Trophoblast cell (in vitro differentiated cells and primary cell): ENCODE measurements at regions not wholly inside any gene's neighbourhood (a gene's known extent, or its start where the extent isn't known, plus 50 kb on each side); places are given as distances from the start of the nearest gene placed in this dataset.
A peak's percentile ranks its signal among the peaks of the same experiment; 100 is the strongest.

Experiments used
- DNase-seq, 2 donors: peaks; one replicate each; pipeline ENCODE4 v3.0.0-alpha.2; 2016
- H2AFZ ChIP-seq: 2 replicates; pipeline ENCODE4 v1.6.1; 2013; ENCODE audit warnings: low read length, moderate library complexity, mild to moderate bottlenecking; ENCODE audit not compliant: insufficient read depth, poor library complexity
- H2AK5ac ChIP-seq: 2 replicates; pipeline ENCODE4 v1.6.1; 2013; ENCODE audit warnings: mild to moderate bottlenecking, low read length
- H2BK120ac ChIP-seq: 2 replicates; pipeline ENCODE4 v1.6.1; 2013; ENCODE audit warnings: low read length, mild to moderate bottlenecking, moderate library complexity; ENCODE audit not compliant: insufficient read depth, poor library complexity
- H2BK12ac ChIP-seq: 2 replicates; pipeline ENCODE4 v1.6.1; 2013; ENCODE audit warnings: mild to moderate bottlenecking, low read length, moderate library complexity
- H2BK5ac ChIP-seq: 2 replicates; pipeline ENCODE4 v1.6.1; 2013; ENCODE audit warnings: low read length, low read depth, moderate library complexity, mild to moderate bottlenecking; ENCODE audit not compliant: poor library complexity
- H3K14ac ChIP-seq: 2 replicates; pipeline ENCODE4 v1.6.1; 2013; ENCODE audit warnings: mild to moderate bottlenecking, low read length
- H3K18ac ChIP-seq: 2 replicates; pipeline ENCODE4 v1.6.1; 2013; ENCODE audit warnings: mild to moderate bottlenecking, low read length
- H3K23ac ChIP-seq: 2 replicates; pipeline ENCODE4 v1.6.1; 2013; ENCODE audit warnings: low read length
- H3K27ac ChIP-seq: 2 replicates; pipeline ENCODE4 v1.5.1; 2013; ENCODE audit warnings: low read depth, mild to moderate bottlenecking, inconsistent platforms, low read length, moderate library complexity
- H3K27me3 ChIP-seq: 2 replicates; pipeline ENCODE4 v1.6.1; 2013; ENCODE audit warnings: inconsistent platforms, mild to moderate bottlenecking, low read length, moderate library complexity; ENCODE audit not compliant: insufficient read depth
- H3K36me3 ChIP-seq, 2 experiments: 1 replicate in 1 of 2; 2 replicates in 1 of 2; pipeline ENCODE4 v1.6.1; 2013; ENCODE audit warnings: low read length in 2 of 2, mild to moderate bottlenecking in 2 of 2, moderate library complexity in 1 of 2; ENCODE audit not compliant: insufficient read depth in 2 of 2, control insufficient read depth in 1 of 2
- H3K4ac ChIP-seq: 2 replicates; pipeline ENCODE4 v1.6.1; 2013; ENCODE audit warnings: low read depth, mild to moderate bottlenecking, low read length, moderate library complexity
- H3K4me1 ChIP-seq, 2 experiments: 1 replicate in 1 of 2; 2 replicates in 1 of 2; pipeline ENCODE4 v1.6.1; 2013; ENCODE audit warnings: low read length in 2 of 2, mild to moderate bottlenecking in 2 of 2, moderate library complexity in 1 of 2; ENCODE audit not compliant: insufficient read depth in 2 of 2, control insufficient read depth in 1 of 2
- H3K4me2 ChIP-seq: 2 replicates; pipeline ENCODE4 v1.6.1; 2013; ENCODE audit warnings: inconsistent platforms, mild to moderate bottlenecking, low read length, moderate library complexity
- H3K4me3 ChIP-seq: 2 replicates; pipeline ENCODE4 v1.5.1; 2013; ENCODE audit warnings: mild to moderate bottlenecking, low read depth, low read length, inconsistent platforms
- H3K79me1 ChIP-seq: one replicate; pipeline ENCODE4 v1.6.1; 2013; ENCODE audit warnings: low read length
- H3K79me2 ChIP-seq: 2 replicates; pipeline ENCODE4 v1.6.1; 2013; ENCODE audit warnings: low read length, mild to moderate bottlenecking; ENCODE audit not compliant: control insufficient read depth, insufficient read depth, poor library complexity
- H3K9ac ChIP-seq: 2 replicates; pipeline ENCODE4 v1.6.1; 2013; ENCODE audit warnings: mild to moderate bottlenecking, low read length
- H3K9me3 ChIP-seq: 2 replicates; pipeline ENCODE4 v1.6.1; 2013; ENCODE audit warnings: low read depth, mild to moderate bottlenecking, control low read depth, inconsistent platforms, low read length; ENCODE audit not compliant: insufficient read depth
- H4K12ac ChIP-seq: 2 replicates; pipeline ENCODE4 v1.6.1; 2013; ENCODE audit warnings: low read depth, mild to moderate bottlenecking, low read length, moderate library complexity
- H4K8ac ChIP-seq: 2 replicates; pipeline ENCODE4 v1.6.1; 2013; ENCODE audit warnings: low read depth, mild to moderate bottlenecking, low read length, moderate library complexity
- H4K91ac ChIP-seq: one replicate; pipeline ENCODE4 v1.6.1; 2013; ENCODE audit warnings: low read depth, mild to moderate bottlenecking, low read length, moderate library complexity
- WGBS: extraction: QIAGEN DNeasy Blood & Tissue Kit; methylation state at CpG from one replicate; pipeline ENCODE4 v1.1.7; 2013; ENCODE audit warnings: missing lambda C conversion rate; ENCODE audit not compliant: insufficient read length, insufficient coverage; ENCODE audit errors: extremely low coverage; 5-methylcytosine and 5-hydroxymethylcytosine counted together

- H4K12ac ChIP-seq: no peak overlapping the region
- DNase-seq: peak; percentile 15 to 27
- H2AK5ac ChIP-seq: no peak overlapping the region
- H3K14ac ChIP-seq: no peak overlapping the region
- H3K4me1 ChIP-seq: no peaks in the 10 kb centered on the region
- H4K8ac ChIP-seq: no peak overlapping the region
- H3K27ac ChIP-seq: no peak overlapping the region
- no peak overlapping the region for H4K91ac ChIP-seq
- no peak overlapping the region for H3K9ac ChIP-seq
- no peak overlapping the region for H3K4ac ChIP-seq
- H3K4me3 ChIP-seq: no peak overlapping the region
- H3K79me1 ChIP-seq: no peaks in the 10 kb centered on the region
- no peak overlapping the region for H2BK12ac ChIP-seq
- no peak overlapping the region for H2BK5ac ChIP-seq
- H3K4me2 ChIP-seq: no peak overlapping the region
- no peaks in the 10 kb centered on the region for H3K79me2 ChIP-seq
- H2BK120ac ChIP-seq: no peak overlapping the region
- peaks cover 2% of the 10 kb centered on the region for H3K9me3 ChIP-seq
- WGBS: no CpG with 5 or more reads among the region's 8 CpGs
- H3K18ac ChIP-seq: no peak overlapping the region
- no peaks in the 10 kb centered on the region for H3K27me3 ChIP-seq
- H3K23ac ChIP-seq: no peak overlapping the region
- no peak overlapping the region for H2AFZ ChIP-seq
- no peaks in the 10 kb centered on the region for H3K36me3 ChIP-seq
These were observed 245.9 kb upstream of the FOXQ1 start for GRCh38 chr6:1065986-1066385.

DNA sequence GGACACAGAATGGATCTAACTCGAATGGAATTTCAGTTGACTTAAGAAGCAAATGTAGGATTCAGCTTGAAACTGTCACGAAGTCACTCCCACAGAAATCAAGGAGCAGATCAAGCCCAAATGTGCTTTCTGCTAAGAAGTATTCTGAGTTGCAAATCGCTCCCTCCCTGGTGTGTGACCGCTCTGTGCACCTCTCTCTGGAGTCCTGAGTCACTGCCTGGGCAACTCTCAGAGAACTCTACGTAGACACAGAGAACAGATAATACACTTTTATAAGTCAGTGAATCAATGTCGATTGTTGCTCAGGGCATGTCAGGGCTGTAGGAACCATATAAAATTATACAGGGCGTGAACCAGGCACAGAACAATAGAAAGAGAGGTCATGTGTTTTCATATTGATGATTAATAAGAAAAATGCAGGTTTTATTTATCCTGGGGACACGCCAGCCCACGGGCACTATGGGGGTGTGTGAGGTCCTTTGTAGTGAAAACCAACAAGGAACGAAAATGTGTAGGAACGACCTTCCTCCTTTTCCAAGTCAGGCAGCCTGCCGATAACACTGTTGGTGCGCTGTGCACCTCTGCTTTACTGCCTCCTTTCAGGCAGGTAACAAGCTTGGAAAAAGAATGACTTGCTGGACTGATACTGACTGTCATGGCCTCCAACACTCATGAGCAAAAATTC lies 248.1 kb upstream of the FOXQ1 start:
- Histone ChIP-seq H3K18ac (no peak overlapping the region), H2BK5ac (no peak overlapping the region), H3K27ac (no peak overlapping the region), H3K14ac (no peak overlapping the region), H3K9me3 (no peaks in the 10 kb centered on the region), H3K9ac (no peak overlapping the region), H4K91ac (no peak overlapping the region), H3K23ac (no peak overlapping the region), H3K4me3 (no peak overlapping the region), H2BK12ac (no peak overlapping the region), H3K36me3 (no peaks in the 10 kb centered on the region), H3K79me1 (no peaks in the 10 kb centered on the region), H3K79me2 (no peaks in the 10 kb centered on the region), H4K12ac (no peak overlapping the region), H3K4ac (no peak overlapping the region), H3K27me3 (no peaks in the 10 kb centered on the region), H3K4me2 (no peak overlapping the region), H4K8ac (no peak overlapping the region), H2BK120ac (no peak overlapping the region), H2AK5ac (no peak overlapping the region), H2AFZ (no peak overlapping the region), H3K4me1 (no peaks in the 10 kb centered on the region)
- no peak for DNase-seq
- WGBS: no CpG with 5 or more reads among the region's 13 CpGs

GRCh38 chr6:1062786-1063545 lies 248.9 kb upstream of the FOXQ1 start:
- Histone ChIP-seq H4K12ac (no peak overlapping the region), H3K4ac (no peak overlapping the region), H2BK120ac (no peak overlapping the region), H3K27ac (no peak overlapping the region), H3K18ac (no peak overlapping the region), H3K4me1 (no peaks in the 10 kb centered on the region), H2BK12ac (no peak overlapping the region), H2BK5ac (no peak overlapping the region), H3K27me3 (no peaks in the 10 kb centered on the region), H3K14ac (no peak overlapping the region), H3K79me1 (no peaks in the 10 kb centered on the region), H3K4me3 (no peak overlapping the region), H3K23ac (no peak overlapping the region), H3K9ac (no peak overlapping the region), H3K4me2 (no peak overlapping the region), H2AK5ac (no peak overlapping the region), H4K91ac (no peak overlapping the region), H4K8ac (no peak overlapping the region), H3K36me3 (no peaks in the 10 kb centered on the region), H2AFZ (no peak overlapping the region), H3K9me3 (no peaks in the 10 kb centered on the region), H3K79me2 (no peaks in the 10 kb centered on the region)
- no peak for DNase-seq
- WGBS: no CpG with 5 or more reads among the region's 8 CpGs

GRCh38 chr6:1059596-1059995 lies 252.3 kb upstream of the FOXQ1 start:
- H3K4me2 ChIP-seq: no peak overlapping the region
- no peaks in the 10 kb centered on the region for H3K4me1 ChIP-seq
- no peak overlapping the region for H2BK120ac ChIP-seq
- H4K8ac ChIP-seq: no peak overlapping the region
- H3K27me3 ChIP-seq: no peaks in the 10 kb centered on the region
- H4K12ac ChIP-seq: no peak overlapping the region
- H3K36me3 ChIP-seq: no peaks in the 10 kb centered on the region
- no peaks in the 10 kb centered on the region for H3K79me1 ChIP-seq
- H3K4me3 ChIP-seq: no peak overlapping the region
- H2BK5ac ChIP-seq: no peak overlapping the region
- H3K27ac ChIP-seq: no peak overlapping the region
- no peak overlapping the region for H2AK5ac ChIP-seq
- no peak overlapping the region for H2AFZ ChIP-seq
- H2BK12ac ChIP-seq: no peak overlapping the region
- no peaks in the 10 kb centered on the region for H3K9me3 ChIP-seq
- no peak overlapping the region for H3K14ac ChIP-seq
- no peak overlapping the region for H3K23ac ChIP-seq
- H3K18ac ChIP-seq: no peak overlapping the region
- no peak overlapping the region for H4K91ac ChIP-seq
- no peaks in the 10 kb centered on the region for H3K79me2 ChIP-seq
- WGBS: no CpG with 5 or more reads among the region's 6 CpGs
- H3K4ac ChIP-seq: no peak overlapping the region
- no peak for DNase-seq
- no peak overlapping the region for H3K9ac ChIP-seq
